HG03066 (cell line): ENCODE measurements at regions not wholly inside any gene's neighbourhood (a gene's known extent, or its start where the extent isn't known, plus 50 kb on each side); places are given as distances from the start of the nearest gene placed in this dataset.

ENCODE experiments used
- ATAC-seq: cut with Tn5 transposase; IDR thresholded peaks from one replicate; pipeline ENCODE4 v1.9.1; 2021; ENCODE audit warnings: low read depth; ENCODE audit not compliant: unreplicated experiment

DNA sequence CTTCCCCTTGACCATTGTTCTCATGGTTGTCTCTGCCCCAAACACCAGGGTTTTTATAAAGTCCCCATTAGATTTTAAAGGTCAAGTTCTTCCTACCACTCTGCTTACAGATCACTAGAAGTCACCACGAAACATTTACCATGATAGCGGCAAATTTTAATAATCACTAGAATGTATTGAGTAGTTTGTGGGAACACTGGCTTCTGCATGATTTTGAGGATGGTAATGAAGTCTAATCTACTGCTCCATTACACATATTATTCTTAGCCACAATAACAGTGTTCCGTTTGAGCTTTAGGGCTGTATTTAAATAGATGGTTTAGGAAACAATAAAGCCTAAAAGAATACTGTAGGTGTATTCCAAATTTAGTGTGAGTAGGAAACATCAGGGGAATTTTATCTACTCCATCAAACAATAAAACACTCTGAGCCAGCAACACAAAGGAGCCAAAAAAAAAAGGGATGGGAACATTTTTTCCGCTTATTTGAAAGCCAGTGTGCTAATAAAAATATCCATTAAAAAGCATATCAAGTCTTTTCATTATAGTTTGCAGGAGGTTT lies 49.7 kb downstream of the KLF12 start:
- ATAC-seq, result no peak

DNA sequence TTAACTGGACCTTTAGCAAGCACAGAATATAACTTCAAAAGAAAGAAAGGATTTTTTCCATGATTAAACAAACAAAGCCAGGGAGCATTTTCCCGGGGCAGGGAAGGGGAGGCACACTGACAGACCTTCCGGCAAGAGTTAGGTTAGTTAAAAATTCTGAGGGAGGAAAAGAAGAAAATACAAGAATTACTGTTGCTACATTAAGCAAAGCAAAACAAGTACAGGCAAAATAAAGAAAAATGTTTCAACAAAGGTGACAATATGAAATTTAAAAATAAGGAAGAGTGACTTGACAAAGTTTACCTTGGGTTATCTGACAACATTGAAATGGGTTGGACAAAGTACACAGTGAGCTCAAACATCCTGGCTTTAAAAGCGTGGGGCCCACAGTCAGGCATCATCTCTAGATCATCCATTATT lies 51.5 kb downstream of the KLF12 start:
- ATAC-seq, result no peak

DNA sequence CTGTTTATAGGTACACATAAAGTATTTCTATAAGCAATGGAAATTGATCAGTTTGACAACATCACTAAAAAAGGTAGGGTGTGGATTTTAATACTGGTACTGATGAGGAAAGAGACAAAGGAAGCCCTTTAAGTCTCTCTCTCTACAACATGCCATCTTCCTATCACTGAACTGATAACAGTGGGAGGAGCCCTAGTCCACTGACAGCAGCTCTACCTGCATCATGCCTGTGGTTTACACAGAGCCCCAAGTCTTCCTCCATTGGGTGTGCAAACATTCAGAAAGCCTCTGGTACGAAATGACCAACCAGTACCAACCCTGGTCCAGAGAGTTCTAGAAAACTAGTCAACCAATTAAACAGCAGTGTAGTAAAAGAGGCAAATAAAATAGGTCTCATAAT lies 53.4 kb downstream of the KLF12 start:
- no peak for ATAC-seq

DNA sequence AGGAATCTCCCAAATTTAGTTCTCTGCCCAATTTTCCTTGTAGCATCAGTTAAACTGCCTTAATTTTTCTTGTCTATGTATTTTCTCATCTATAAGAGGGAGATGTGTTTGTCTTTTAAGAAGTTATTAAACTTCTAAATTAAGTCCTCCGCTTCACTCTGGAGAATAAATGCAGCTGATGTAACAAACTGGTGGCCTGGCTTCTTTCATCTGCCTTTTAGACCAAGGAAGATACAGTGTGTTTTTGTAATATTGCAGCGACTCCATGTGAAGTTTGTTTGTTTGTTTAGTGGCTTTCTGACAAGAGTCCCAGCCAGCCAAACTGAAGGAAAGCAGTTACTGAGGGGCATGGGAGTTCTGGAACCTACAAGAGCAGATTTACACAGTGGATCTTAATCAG lies 56.4 kb downstream of the KLF12 start:
- ATAC-seq, result no peak

DNA sequence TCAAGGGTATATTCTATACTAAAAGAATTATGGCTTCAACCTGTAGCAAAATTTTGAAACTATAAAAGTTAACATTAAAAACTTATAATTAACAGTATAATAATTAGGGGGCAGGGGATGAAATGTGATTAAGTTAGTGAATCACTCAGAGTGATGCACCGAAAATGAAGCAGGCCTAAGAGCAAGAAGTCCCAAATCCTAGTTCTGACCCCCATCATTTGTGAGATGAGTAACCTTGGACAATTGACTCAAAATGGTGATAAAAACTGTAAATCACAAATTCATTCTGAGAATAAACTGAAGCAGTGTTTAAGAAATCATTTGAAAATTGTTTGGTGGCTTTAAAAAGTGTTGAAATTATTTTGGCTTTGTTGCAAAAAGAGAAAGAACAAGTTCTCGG lies 56.8 kb downstream of the KLF12 start:
- no peak for ATAC-seq

DNA sequence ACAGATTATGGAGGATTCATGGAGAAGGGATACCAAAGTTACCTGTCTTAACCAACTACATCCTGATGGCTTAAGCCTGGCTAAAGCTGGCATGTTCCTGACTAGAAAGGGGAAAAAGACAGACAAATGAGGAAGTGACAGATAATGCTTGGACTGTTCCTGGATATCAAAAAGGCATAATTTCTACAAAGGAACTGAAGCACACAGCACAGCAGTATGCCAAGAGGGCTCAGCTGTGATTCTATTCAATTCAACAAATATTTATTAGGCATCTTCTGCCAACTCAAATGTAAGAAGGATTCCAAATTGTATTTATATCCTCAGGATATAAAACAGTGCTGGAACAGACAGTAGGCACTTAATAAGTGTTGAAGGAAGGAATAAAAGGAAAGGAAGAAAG lies 59.5 kb downstream of the KLF12 start:
- no peak for ATAC-seq

DNA sequence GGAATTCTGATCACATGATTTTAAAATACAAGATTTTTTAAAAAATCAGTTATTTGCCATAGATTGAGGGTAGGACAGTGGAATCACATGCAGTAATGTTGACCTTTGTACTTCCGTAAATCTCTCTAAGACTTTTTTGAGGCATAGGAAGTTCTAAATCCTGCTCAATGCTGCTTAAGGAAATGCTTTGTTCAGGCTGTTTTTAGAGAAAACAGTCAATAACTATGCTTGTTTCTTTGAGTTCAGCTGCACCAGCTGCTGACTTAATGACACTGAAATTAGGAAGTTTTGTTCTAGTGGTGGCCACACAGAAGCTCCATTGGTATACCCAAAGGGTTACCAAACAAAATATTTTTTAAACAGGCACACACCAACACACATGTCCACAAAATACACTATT lies 60.9 kb downstream of the KLF12 start:
- ATAC-seq, result no peak

DNA sequence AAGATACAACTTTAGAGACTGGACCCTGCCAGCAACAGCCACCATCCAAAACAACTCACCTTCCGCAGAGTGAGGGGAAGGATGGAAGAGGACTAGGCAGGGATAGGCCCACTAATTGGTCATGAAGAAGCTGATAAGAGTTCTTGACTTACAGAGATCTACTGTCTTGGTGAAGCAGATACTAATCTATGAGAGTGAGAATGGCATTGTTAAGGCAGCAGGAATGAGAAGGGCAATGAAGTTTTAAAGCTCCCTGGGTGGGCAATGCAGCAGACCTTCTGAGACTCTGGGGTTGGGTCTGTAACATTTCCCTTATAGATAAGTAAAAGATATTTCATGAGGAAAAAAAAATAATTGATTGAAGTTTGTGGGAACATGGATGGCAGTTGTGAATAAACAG lies 63.7 kb downstream of the KLF12 start:
- ATAC-seq, result no peak

DNA sequence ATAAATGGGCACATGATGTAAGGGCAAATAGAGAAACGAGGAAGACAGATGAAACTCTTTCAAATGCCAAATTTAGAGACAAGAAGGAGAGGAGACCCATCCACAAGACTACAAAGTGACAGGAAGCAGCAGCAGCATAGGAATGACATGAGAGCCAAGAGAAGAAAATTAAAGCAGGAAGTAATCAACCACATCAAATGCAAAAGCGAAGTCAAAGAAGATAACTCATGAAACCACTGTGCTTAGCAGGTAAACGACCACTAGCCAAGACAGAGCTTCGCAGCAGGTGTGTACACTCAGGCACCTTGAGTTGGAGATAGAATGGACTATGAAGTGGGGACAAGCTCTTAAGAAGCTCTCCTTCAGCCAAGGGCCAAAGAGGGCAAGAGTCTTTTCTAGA lies 64.1 kb downstream of the KLF12 start:
- no peak for ATAC-seq

DNA sequence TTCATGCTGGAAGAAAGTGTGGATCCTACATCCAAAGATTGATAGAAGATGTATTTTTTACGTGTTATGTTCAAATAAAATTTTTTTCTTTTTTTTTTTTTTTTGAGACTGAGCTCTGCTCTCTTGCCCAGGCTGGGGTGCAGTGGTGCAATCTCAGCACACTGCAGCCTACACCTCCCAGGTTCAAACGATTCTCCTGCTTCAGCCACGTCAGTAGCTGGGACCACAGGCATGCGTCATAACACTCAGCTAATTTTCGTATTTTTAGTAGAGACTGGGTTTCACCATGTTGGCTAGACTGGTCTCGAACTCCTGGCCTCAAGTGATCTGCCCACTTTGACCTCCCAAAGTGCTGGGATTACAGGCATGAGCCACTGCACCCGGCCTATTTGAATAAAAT lies 65.7 kb downstream of the KLF12 start:
- ATAC-seq, result no peak

DNA sequence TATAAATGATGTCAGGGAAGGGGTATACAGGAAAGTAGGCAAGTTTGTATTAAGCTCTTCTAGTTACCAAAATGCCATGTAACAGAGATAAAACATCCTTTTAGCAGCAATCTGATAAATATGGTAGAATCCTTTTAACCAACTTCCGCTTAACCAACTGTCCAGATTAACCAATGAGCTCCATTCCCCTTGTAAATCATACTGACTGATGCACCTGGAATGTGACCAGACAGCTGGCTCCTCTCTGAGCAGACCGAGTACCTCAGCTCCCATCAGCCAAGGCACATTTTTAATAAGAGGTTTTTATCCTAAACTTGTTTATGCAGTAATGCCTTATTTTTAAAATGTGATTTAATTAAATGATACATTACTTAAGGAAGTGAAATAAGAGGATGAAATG lies 66.4 kb downstream of the KLF12 start:
- ATAC-seq, result no peak

DNA sequence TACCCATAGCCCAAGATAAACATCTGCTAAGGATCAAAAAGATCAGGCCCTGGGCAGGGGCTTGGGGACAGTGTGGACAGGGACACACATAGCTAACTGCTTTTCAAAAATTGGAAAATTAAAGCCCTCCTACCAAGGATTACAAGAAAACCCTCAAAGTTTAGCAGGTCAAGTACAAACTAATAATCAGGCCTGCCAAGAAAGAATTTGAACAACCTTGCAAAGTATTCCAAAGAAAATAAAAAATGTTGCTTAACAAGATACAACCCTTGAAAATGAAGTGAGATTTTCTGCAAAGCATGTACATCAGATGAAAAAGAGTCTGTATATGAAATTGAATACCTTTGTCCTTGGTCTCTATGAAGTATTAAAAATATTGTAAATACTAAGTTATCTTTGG lies 67.3 kb downstream of the KLF12 start:
- no peak for ATAC-seq

DNA sequence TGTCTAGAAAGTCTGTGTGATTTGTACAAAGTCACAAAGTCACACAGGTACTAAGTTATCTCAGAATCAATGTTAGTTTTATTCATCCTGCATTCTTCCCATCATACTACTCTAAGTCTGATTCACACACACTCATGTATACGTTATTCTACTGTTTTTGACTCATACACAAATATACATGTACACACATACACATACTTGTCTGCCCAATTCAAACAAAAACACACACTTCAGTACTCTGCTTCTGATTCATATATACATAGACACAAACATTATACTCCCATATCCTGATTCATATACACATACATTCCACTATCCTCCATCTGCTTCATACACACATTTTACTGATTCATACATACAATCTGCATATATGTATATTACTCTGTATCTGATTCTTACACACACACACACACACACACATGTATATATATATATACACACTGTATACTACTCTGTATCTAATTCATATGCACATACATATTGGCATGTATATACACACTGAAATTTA lies 69.3 kb downstream of the KLF12 start:
- no peak for ATAC-seq

DNA sequence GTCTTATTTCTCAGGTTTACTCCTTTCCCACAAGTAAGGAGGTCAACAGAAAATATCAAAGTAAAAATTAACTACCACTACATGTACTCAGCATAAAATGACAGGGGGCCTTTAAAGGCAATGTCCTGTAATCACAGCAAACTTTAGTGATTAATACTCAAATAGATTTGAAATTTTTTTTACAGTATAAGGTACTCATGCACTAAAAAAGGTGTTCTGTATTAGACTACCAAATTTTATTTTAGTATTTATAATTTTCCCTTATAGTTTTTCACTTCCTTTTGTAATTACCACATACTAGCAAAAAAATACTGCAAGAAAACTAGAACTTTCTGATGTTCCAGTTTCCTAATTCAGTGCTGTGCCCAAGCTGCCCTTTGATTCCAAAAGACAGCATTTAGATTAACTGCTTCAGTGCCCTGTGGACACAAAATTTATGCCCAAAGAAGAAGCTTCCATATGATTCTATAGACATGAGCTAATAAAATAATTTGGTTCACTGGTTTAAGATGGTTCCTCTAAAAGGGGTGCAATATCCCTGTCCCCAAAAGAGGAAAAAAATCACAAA lies 70.6 kb downstream of the KLF12 start:
- no peak for ATAC-seq

DNA sequence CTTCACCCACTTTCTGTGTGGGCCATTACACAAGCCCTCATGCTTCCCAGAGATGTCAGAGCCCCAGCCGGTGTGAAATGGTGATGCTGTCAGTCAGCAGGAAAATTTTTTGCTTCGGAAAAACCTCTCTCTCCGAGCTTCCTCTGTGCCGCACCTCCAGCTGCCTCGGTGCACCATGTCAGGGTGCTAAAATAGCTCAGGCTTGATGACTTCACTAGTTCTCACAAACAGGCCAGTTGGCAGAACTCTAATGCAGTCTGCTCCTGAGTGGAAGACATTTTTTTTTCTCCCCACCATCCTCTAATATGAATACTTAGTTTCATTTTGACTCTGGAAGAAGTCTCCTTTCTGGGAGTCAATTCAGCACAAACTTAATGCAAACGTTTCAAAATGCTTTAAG lies 71.3 kb downstream of the KLF12 start:
- peak; percentile 69 for ATAC-seq

DNA sequence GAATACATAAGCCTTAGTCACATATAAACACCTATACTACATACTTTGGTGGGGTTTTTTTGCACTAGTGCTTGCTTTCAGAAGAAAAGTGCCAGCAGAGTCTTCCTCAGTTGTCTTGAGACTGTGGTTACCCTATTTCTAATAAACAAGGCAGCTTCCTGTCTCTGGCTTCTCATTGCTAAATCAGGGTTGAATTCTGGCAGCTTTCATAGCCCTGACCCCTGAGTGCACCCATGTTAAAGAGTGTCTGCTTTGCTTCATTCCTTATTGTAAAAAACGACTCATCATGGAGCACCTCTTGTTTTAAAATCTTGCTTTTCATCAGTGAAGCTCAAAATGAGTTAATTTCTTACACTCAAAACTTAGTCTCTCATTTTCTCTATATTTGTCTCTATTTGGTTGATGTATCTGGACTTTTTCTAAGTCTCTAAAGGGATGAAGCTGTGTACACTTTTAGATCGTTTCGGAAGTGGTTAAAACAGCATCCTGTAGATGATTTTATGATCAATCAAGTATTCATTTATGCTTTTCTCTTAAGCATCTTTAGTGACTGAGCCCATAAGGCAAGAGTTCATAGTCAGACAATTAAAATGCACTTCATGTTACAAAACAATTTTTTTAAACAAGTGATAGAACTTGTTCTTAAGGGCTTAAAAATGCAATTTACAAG lies 72.1 kb downstream of the KLF12 start:
- ATAC-seq, result peak; percentile 69

DNA sequence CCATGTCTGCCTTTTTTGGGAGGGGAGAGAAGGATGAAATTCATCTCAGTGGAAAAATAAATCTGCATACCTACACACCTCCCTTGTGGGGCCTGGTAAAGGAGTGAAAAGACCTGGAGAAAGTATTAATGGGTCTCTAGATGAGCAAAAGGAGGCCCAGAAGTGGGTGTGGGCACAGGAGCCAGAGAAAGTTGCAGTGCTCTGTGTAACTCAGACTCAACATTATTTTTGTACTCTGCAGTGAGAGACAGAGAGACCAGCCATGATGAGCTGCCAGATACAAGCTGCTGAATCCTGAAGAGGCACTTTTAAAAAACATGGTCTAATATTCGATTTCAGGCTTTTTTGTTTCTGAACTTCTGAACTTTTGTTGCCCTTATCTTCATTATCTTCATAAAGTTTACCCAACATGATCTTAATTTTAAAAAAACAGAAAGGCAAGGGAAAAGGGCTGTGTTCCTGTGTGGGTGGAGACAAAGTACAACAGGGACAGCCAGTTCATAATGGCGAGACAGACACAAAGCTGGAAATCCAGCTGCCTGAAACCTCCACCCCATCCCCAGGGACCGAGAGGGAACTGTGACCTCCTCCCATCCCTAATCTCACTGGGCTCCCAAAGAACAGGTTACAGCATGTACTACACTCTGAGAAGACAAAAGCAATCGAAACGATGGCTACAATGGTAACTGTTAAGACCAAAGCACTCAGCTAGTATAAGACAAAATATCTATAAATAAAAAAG lies 77.2 kb downstream of the KLF12 start:
- ATAC-seq, result no peak

DNA sequence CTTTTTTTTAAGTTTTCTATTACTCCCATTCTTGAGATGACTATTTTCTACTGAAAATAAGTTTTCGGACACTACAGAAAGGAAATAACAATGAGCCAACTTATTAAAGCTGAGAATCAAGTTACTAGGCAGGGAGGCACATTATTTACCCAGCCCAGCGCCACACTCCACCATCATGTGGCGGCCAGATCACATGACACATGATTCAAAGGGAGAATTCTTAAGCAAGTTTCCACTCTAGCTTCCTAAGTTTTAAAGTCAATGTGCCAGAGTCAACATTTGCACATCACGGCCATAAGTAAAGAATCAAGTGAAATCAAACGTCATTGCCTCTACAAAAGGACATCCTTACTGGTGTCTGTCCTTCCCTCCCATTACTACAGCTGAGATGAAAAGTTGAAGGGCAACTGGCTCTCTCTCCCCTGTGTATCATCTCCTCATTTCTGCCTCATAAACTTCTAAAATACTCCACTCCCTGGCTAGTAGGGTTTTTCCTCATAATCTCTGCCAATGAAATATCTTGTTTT lies 81.7 kb downstream of the KLF12 start:
- no peak for ATAC-seq

DNA sequence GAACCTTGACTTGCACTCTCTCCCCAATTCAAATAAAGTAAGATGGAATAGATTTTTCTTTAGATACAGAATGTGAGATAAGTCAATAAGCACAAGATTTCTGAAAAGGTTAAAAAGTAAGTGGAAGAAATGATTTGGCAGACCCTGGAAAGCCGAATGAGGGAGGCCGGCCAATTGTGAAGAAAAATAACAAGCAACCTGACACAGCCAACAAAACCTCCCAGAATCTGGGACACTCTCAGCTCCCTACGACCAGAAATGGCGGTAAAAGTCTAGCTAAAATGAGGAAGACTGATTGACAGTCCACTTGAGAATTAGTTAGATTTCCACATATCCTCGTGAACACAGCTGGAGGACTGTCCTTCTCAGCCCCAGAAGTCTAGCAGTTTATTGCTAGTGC lies 85.4 kb downstream of the KLF12 start:
- no peak for ATAC-seq

DNA sequence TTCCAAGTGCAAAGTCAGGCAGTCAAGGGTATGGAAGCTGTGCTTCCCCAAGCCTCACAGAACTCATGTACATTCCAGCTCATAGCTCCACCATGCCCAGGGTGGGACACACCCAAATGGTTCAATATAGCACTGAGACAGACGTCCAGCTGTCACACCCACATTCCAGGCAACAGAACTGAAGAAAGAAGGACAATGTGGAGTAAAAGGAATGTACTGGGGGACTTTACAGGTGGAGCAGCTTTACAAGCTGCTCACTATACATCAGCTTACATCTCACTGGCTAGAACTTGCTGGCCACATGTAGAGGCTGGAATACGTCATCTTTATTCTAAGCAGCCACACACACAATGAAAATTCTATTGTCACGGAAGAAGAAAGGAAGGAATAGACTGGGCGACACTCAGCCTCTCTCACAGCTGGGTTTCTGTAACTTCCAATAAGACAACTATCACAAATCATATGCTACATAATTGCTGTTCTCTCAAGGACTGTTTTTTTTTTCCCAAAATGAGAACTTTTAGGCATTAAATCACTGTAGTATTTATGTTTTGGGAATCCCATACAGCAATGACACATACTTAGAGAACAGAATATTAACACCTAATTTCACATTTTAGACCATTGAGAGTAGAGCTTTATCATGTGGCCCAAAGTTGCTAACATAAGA lies 86.1 kb downstream of the KLF12 start:
- ATAC-seq, result no peak

DNA sequence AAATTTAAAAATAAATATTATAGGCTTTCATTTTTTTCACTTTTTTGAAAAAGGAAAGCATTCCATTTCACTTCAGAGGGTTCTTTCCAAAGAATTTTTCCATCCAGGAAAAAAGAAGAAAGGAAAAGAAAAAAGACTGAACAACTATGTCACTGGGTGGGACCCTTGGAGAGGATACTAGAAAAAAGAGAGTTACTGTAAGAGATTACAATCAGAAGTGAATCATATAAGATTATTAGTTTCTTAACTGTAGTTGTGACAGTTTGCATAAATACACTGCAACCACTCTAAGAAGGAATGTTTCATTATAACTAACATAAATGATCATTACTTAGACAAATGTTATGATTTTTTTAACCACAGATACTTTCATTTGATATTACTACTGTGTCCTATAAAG lies 87.8 kb downstream of the KLF12 start:
- ATAC-seq, result no peak
